ENCODE measurements at regions not wholly inside any gene's neighbourhood (a gene's known extent, or its start where the extent isn't known, plus 50 kb on each side); places are given as distances from the start of the nearest gene placed in this dataset.
"Not testable (repeated sequence)": the region's sequence is repeated elsewhere in the genome, so short reads cannot be mapped to it uniquely, and the experiment has no call there.

GRCh38 chr6:66092306-66092705 lies 385.3 kb upstream of the EYS start:
- H3K36me3 ChIP-seq (ENCODE audit: control insufficient read depth in 1 of 2, insufficient read depth in 2 of 2, low read length in 1 of 2); H3K4me1 ChIP-seq (ENCODE audit: control insufficient read depth in 1 of 2, insufficient read depth in 2 of 2, low read length in 2 of 2); H3K27ac ChIP-seq (ENCODE audit: low read depth in 1 of 2, low read length in 2 of 2); H3K4me3 ChIP-seq (ENCODE audit: low read length in 2 of 2); DNase-seq; H3K9me3 ChIP-seq (ENCODE audit: control insufficient read depth, low read length); ATAC-seq (ENCODE audit: low FRiP score); H3K27me3 ChIP-seq (ENCODE audit: control insufficient read depth in 1 of 2, insufficient read depth in 2 of 2, low read length in 1 of 2); intact Hi-C loops (cut with DNase I): not testable (repeated sequence)
- WGBS, 2 donors, result 68 to 78% methylated on average over 1 of the region's 1 CpG

GRCh38 chr6:66086532-66086931 lies 379.5 kb upstream of the EYS start:
- intact Hi-C loops (cut with DNase I), result no loop called here
- ATAC-seq (ENCODE audit: low FRiP score), result no peak
- no peaks in the 10 kb centered on the region for H3K27me3 ChIP-seq (ENCODE audit: control insufficient read depth in 1 of 2, insufficient read depth in 2 of 2, low read length in 1 of 2)

GRCh38 chr6:66082914-66083313 lies 375.9 kb upstream of the EYS start:
- WGBS, 2 donors, result 81 to 90% methylated on average over 1 of the region's 1 CpG
- Histone ChIP-seq H3K36me3 (ENCODE audit: control insufficient read depth in 1 of 2, insufficient read depth in 2 of 2, low read length in 1 of 2) (no peaks in the 10 kb centered on the region), H3K27me3 (ENCODE audit: control insufficient read depth in 1 of 2, insufficient read depth in 2 of 2, low read length in 1 of 2) (no peaks in the 10 kb centered on the region), H3K27ac (ENCODE audit: low read depth in 1 of 2, low read length in 2 of 2) (no peak overlapping the region), H3K4me3 (ENCODE audit: low read length in 2 of 2) (no peak overlapping the region), H3K4me1 (ENCODE audit: control insufficient read depth in 1 of 2, insufficient read depth in 2 of 2, low read length in 2 of 2) (no peaks in the 10 kb centered on the region), H3K9me3 (ENCODE audit: control insufficient read depth, low read length) (peaks cover 7% of the 10 kb centered on the region)
- DNase-seq, result no peak
- intact Hi-C loops (cut with DNase I), result no loop called here
- no peak for ATAC-seq (ENCODE audit: low FRiP score)

More at GRCh38 chr6:66086532-66086931, 379.5 kb upstream of the EYS start:
- no peaks in the 10 kb centered on the region for H3K36me3 ChIP-seq (ENCODE audit: control insufficient read depth in 1 of 2, insufficient read depth in 2 of 2, low read length in 1 of 2)
- H3K4me3 ChIP-seq (ENCODE audit: low read length in 2 of 2), result no peak overlapping the region
- no peaks in the 10 kb centered on the region for H3K4me1 ChIP-seq (ENCODE audit: control insufficient read depth in 1 of 2, insufficient read depth in 2 of 2, low read length in 2 of 2)
- DNase-seq, result no peak
- no peak overlapping the region for H3K27ac ChIP-seq (ENCODE audit: low read depth in 1 of 2, low read length in 2 of 2)
- H3K9me3 ChIP-seq (ENCODE audit: control insufficient read depth, low read length), result peaks cover 7% of the 10 kb centered on the region

- no peak overlapping the region for H3K27ac ChIP-seq (ENCODE audit: low read depth in 1 of 2, low read length in 2 of 2)
- H3K4me1 ChIP-seq (ENCODE audit: control insufficient read depth in 1 of 2, insufficient read depth in 2 of 2, low read length in 2 of 2), result no peaks in the 10 kb centered on the region
- DNase-seq (no peak), ATAC-seq (ENCODE audit: low FRiP score) (no peak)
- no peaks in the 10 kb centered on the region for H3K27me3 ChIP-seq (ENCODE audit: control insufficient read depth in 1 of 2, insufficient read depth in 2 of 2, low read length in 1 of 2)
- H3K4me3 ChIP-seq (ENCODE audit: low read length in 2 of 2), result no peak overlapping the region
- intact Hi-C loops (cut with DNase I), result no loop called here
- H3K9me3 ChIP-seq (ENCODE audit: control insufficient read depth, low read length), result no peaks in the 10 kb centered on the region
- H3K36me3 ChIP-seq (ENCODE audit: control insufficient read depth in 1 of 2, insufficient read depth in 2 of 2, low read length in 1 of 2), result no peaks in the 10 kb centered on the region
Observed at GRCh38 chr6:66068907-66069306, 361.9 kb upstream of the EYS start.

GRCh38 chr6:66068033-66068432 lies 361.0 kb upstream of the EYS start:
- ATAC-seq (ENCODE audit: low FRiP score), result no peak
- H3K27ac ChIP-seq (ENCODE audit: low read depth in 1 of 2, low read length in 2 of 2), result no peak overlapping the region
- intact Hi-C loops (cut with DNase I), result no loop called here
- H3K27me3 ChIP-seq (ENCODE audit: control insufficient read depth in 1 of 2, insufficient read depth in 2 of 2, low read length in 1 of 2), result no peaks in the 10 kb centered on the region
- H3K36me3 ChIP-seq (ENCODE audit: control insufficient read depth in 1 of 2, insufficient read depth in 2 of 2, low read length in 1 of 2), result no peaks in the 10 kb centered on the region
- H3K4me1 ChIP-seq (ENCODE audit: control insufficient read depth in 1 of 2, insufficient read depth in 2 of 2, low read length in 2 of 2), result no peaks in the 10 kb centered on the region
- H3K9me3 ChIP-seq (ENCODE audit: control insufficient read depth, low read length), result no peaks in the 10 kb centered on the region
- no peak overlapping the region for H3K4me3 ChIP-seq (ENCODE audit: low read length in 2 of 2)
- no peak for DNase-seq

- no peaks in the 10 kb centered on the region for H3K27me3 ChIP-seq (ENCODE audit: control insufficient read depth in 1 of 2, insufficient read depth in 2 of 2, low read length in 1 of 2)
- H3K4me3 ChIP-seq (ENCODE audit: low read length in 2 of 2), result no peak overlapping the region
- H3K4me1 ChIP-seq (ENCODE audit: control insufficient read depth in 1 of 2, insufficient read depth in 2 of 2, low read length in 2 of 2), result no peaks in the 10 kb centered on the region
- no peak for DNase-seq
- no peak for ATAC-seq (ENCODE audit: low FRiP score)
- no peaks in the 10 kb centered on the region for H3K9me3 ChIP-seq (ENCODE audit: control insufficient read depth, low read length)
- no peak overlapping the region for H3K27ac ChIP-seq (ENCODE audit: low read depth in 1 of 2, low read length in 2 of 2)
- no peaks in the 10 kb centered on the region for H3K36me3 ChIP-seq (ENCODE audit: control insufficient read depth in 1 of 2, insufficient read depth in 2 of 2, low read length in 1 of 2)
- 80 to 82% methylated on average over 1 of the region's 1 CpG for WGBS, 2 donors
- intact Hi-C loops (cut with DNase I), result no loop called here
Observed at GRCh38 chr6:66065313-66065712, 358.3 kb upstream of the EYS start.

GRCh38 chr6:66057034-66057433 lies 350.0 kb upstream of the EYS start:
- Histone ChIP-seq H3K36me3 (ENCODE audit: control insufficient read depth in 1 of 2, insufficient read depth in 2 of 2, low read length in 1 of 2) (no peaks in the 10 kb centered on the region), H3K27ac (ENCODE audit: low read depth in 1 of 2, low read length in 2 of 2) (no peak overlapping the region), H3K27me3 (ENCODE audit: control insufficient read depth in 1 of 2, insufficient read depth in 2 of 2, low read length in 1 of 2) (no peaks in the 10 kb centered on the region), H3K4me3 (ENCODE audit: low read length in 2 of 2) (no peak overlapping the region), H3K9me3 (ENCODE audit: control insufficient read depth, low read length) (no peaks in the 10 kb centered on the region), H3K4me1 (ENCODE audit: control insufficient read depth in 1 of 2, insufficient read depth in 2 of 2, low read length in 2 of 2) (no peaks in the 10 kb centered on the region)
- no peak for DNase-seq
- intact Hi-C loops (cut with DNase I), result no loop called here
- 86 to 87% methylated on average over 1 of the region's 1 CpG for WGBS, 2 donors
- ATAC-seq (ENCODE audit: low FRiP score), result no peak

- Histone ChIP-seq H3K27me3 (ENCODE audit: control insufficient read depth in 1 of 2, insufficient read depth in 2 of 2, low read length in 1 of 2) (no peaks in the 10 kb centered on the region), H3K9me3 (ENCODE audit: control insufficient read depth, low read length) (no peaks in the 10 kb centered on the region), H3K27ac (ENCODE audit: low read depth in 1 of 2, low read length in 2 of 2) (no peak overlapping the region), H3K4me3 (ENCODE audit: low read length in 2 of 2) (no peak overlapping the region), H3K4me1 (ENCODE audit: control insufficient read depth in 1 of 2, insufficient read depth in 2 of 2, low read length in 2 of 2) (no peaks in the 10 kb centered on the region), H3K36me3 (ENCODE audit: control insufficient read depth in 1 of 2, insufficient read depth in 2 of 2, low read length in 1 of 2) (no peaks in the 10 kb centered on the region)
- intact Hi-C loops (cut with DNase I), result no loop called here
- 76 to 83% methylated on average over 2 of the region's 2 CpGs for WGBS, 2 donors
- DNase-seq (no peak), ATAC-seq (ENCODE audit: low FRiP score) (no peak)
Observed at GRCh38 chr6:66054967-66055366, 347.9 kb upstream of the EYS start.

GRCh38 chr6:66051812-66052211 lies 344.8 kb upstream of the EYS start:
- no peak for ATAC-seq (ENCODE audit: low FRiP score)
- no peak for DNase-seq
- intact Hi-C loops (cut with DNase I), result no loop called here
- H3K36me3 ChIP-seq (ENCODE audit: control insufficient read depth in 1 of 2, insufficient read depth in 2 of 2, low read length in 1 of 2), result no peaks in the 10 kb centered on the region
- H3K27me3 ChIP-seq (ENCODE audit: control insufficient read depth in 1 of 2, insufficient read depth in 2 of 2, low read length in 1 of 2), result no peaks in the 10 kb centered on the region
- no peak overlapping the region for H3K27ac ChIP-seq (ENCODE audit: low read depth in 1 of 2, low read length in 2 of 2)
- WGBS, 2 donors, result 84% methylated on average over 5 of the region's 5 CpGs
- no peaks in the 10 kb centered on the region for H3K4me1 ChIP-seq (ENCODE audit: control insufficient read depth in 1 of 2, insufficient read depth in 2 of 2, low read length in 2 of 2)
- H3K4me3 ChIP-seq (ENCODE audit: low read length in 2 of 2), result no peak overlapping the region
- no peaks in the 10 kb centered on the region for H3K9me3 ChIP-seq (ENCODE audit: control insufficient read depth, low read length)

Measured in aorta (tissue), 5 donors.